HepG2 (cell line): ENCODE measurements at regions not wholly inside any gene's neighbourhood (a gene's known extent, or its start where the extent isn't known, plus 50 kb on each side); places are given as distances from the start of the nearest gene placed in this dataset.

Experiments
- EED ChIP-seq: sonication (generic); formaldehyde crosslinking; IDR thresholded peaks from 2 replicates; pipeline ENCODE4 v1.5.0; 2020; ENCODE audit warnings: mild to moderate bottlenecking, missing genetic modification reagents
- EP300 ChIP-seq, 3 experiments: sonication (generic) in 1 of 3; formaldehyde crosslinking in 1 of 3; IDR thresholded peaks; 2 replicates each; pipeline versions ENCODE4 v1.5.1 to v1.6.1; 2011 to 2020; ENCODE audit warnings: low read depth in 2 of 3, low read length in 2 of 3, borderline replicate concordance in 1 of 3, improper control_type of control experiment in 1 of 3, mild to moderate bottlenecking in 1 of 3, missing genetic modification reagents in 1 of 3, moderate library complexity in 1 of 3
- HDAC2 ChIP-seq: sonication (generic); formaldehyde crosslinking; IDR thresholded peaks from 2 replicates; pipeline ENCODE4 v1.4.0; 2020; ENCODE audit warnings: missing genetic modification reagents
- MAFK ChIP-seq, 2 experiments: IDR thresholded peaks in 1 of 2; conservative IDR thresholded peaks in 1 of 2; 2 replicates each; pipeline ENCODE4 v1.6.1; 2011; ENCODE audit warnings: improper control_type of control experiment in 2 of 2, low read length in 2 of 2
- MIER3 ChIP-seq: IDR thresholded peaks from 2 replicates; pipeline ENCODE4 v1.6.1; 2016; ENCODE audit warnings: missing compliant biosample characterization, borderline replicate concordance
- POLR2AphosphoS5 ChIP-seq: IDR thresholded peaks from 2 replicates; pipeline ENCODE4 v1.6.1; 2012; ENCODE audit warnings: low read depth, low read length
- SAFB2 ChIP-seq: sonication (generic); formaldehyde crosslinking; IDR thresholded peaks from 2 replicates; pipeline ENCODE4 v1.5.1; 2020; ENCODE audit warnings: missing genetic modification reagents, low read depth, mild to moderate bottlenecking, borderline replicate concordance
- SMAD1 ChIP-seq: sonication (generic); formaldehyde crosslinking; IDR thresholded peaks from 2 replicates; pipeline ENCODE4 v1.4.0; 2020; ENCODE audit warnings: missing genetic modification reagents, low read depth, mild to moderate bottlenecking, borderline replicate concordance
- TCF7L2 ChIP-seq: IDR thresholded peaks from 2 replicates; pipeline ENCODE4 v1.6.1; 2011; ENCODE audit warnings: mild to moderate bottlenecking, low read depth, low read length, moderate library complexity
- TF ChIP-seq, protein P1 (sequence below): sonication (generic); formaldehyde crosslinking; IDR thresholded peaks from 2 replicates; pipeline ENCODE4 v1.8.1; 2023; ENCODE audit warnings: missing genetic modification reagents, inconsistent platforms, borderline replicate concordance
- TF ChIP-seq, protein P2 (sequence below): sonication (generic); formaldehyde crosslinking; IDR thresholded peaks from 2 replicates; pipeline ENCODE4 v1.5.0; 2020; ENCODE audit warnings: mild to moderate bottlenecking, missing genetic modification reagents, moderate library complexity
- TF ChIP-seq, protein P3 (sequence below): sonication (generic); formaldehyde crosslinking; IDR thresholded peaks from 2 replicates; pipeline ENCODE4 v1.4.0; 2020; ENCODE audit warnings: mild to moderate bottlenecking, missing genetic modification reagents
- TF ChIP-seq, protein P4 (sequence below), 2 experiments: sonication (generic) in 1 of 2; formaldehyde crosslinking in 1 of 2; IDR thresholded peaks; 2 replicates each; pipeline versions ENCODE4 v1.4.0 to v1.6.1; 2016 to 2020; ENCODE audit warnings: borderline replicate concordance in 1 of 2, low read depth in 1 of 2, mild to moderate bottlenecking in 1 of 2, missing genetic modification reagents in 1 of 2

DNA sequence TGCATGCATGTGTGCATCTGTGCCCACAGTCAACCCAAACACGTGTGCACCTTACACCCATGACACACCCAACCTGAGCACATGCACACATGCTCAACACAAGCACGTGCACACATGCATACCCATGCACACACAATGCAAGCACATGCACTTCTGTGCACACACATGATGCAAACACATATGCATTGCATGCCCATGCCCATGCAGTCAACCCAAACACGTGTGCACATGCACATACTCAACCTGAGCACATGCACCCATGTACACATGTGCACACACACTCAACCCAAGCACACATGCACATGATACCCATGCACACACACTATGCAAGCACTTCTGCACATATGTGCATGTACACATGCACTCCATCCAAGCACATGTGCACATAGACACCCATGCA is 84.5 kb upstream of the FAM20C start:
- TF ChIP-seq EP300 (IDR thresholded peaks at IDR 0.05; ENCODE audit: low read depth in 2 of 2, low read length in 2 of 2), result no peak
- TF ChIP-seq EP300 (CRISPR knock-in tag; IDR thresholded peaks at IDR 0.05; ENCODE audit: borderline replicate concordance), result no peak
- TF ChIP-seq MAFK (conservative IDR thresholded peaks at IDR 0.05 in 1 of 2, IDR thresholded peaks at IDR 0.05 in 1 of 2; ENCODE audit: low read length in 2 of 2), result no peak
- TF ChIP-seq, protein P1, sequence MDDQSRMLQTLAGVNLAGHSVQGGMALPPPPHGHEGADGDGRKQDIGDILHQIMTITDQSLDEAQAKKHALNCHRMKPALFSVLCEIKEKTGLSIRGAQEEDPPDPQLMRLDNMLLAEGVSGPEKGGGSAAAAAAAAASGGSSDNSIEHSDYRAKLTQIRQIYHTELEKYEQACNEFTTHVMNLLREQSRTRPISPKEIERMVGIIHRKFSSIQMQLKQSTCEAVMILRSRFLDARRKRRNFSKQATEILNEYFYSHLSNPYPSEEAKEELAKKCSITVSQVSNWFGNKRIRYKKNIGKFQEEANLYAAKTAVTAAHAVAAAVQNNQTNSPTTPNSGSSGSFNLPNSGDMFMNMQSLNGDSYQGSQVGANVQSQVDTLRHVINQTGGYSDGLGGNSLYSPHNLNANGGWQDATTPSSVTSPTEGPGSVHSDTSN (CRISPR knock-in tag), result no peak
- no peak for TF ChIP-seq SAFB2
- no peak for TF ChIP-seq POLR2AphosphoS5
- TF ChIP-seq TCF7L2, result no peak
- no peak for TF ChIP-seq HDAC2 (CRISPR knock-in tag)
- TF ChIP-seq, protein P2, sequence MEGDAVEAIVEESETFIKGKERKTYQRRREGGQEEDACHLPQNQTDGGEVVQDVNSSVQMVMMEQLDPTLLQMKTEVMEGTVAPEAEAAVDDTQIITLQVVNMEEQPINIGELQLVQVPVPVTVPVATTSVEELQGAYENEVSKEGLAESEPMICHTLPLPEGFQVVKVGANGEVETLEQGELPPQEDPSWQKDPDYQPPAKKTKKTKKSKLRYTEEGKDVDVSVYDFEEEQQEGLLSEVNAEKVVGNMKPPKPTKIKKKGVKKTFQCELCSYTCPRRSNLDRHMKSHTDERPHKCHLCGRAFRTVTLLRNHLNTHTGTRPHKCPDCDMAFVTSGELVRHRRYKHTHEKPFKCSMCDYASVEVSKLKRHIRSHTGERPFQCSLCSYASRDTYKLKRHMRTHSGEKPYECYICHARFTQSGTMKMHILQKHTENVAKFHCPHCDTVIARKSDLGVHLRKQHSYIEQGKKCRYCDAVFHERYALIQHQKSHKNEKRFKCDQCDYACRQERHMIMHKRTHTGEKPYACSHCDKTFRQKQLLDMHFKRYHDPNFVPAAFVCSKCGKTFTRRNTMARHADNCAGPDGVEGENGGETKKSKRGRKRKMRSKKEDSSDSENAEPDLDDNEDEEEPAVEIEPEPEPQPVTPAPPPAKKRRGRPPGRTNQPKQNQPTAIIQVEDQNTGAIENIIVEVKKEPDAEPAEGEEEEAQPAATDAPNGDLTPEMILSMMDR, result no peak
- TF ChIP-seq, protein P3, sequence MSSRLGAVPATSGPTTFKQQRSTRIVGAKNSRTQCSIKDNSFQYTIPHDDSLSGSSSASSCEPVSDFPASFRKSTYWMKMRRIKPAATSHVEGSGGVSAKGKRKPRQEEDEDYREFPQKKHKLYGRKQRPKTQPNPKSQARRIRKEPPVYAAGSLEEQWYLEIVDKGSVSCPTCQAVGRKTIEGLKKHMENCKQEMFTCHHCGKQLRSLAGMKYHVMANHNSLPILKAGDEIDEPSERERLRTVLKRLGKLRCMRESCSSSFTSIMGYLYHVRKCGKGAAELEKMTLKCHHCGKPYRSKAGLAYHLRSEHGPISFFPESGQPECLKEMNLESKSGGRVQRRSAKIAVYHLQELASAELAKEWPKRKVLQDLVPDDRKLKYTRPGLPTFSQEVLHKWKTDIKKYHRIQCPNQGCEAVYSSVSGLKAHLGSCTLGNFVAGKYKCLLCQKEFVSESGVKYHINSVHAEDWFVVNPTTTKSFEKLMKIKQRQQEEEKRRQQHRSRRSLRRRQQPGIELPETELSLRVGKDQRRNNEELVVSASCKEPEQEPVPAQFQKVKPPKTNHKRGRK (CRISPR knock-in tag), result no peak
- no peak for TF ChIP-seq MIER3 (CRISPR knock-in tag)
- TF ChIP-seq SMAD1 (CRISPR knock-in tag), result no peak
- TF ChIP-seq EED (CRISPR knock-in tag), result no peak
- TF ChIP-seq, protein P4, sequence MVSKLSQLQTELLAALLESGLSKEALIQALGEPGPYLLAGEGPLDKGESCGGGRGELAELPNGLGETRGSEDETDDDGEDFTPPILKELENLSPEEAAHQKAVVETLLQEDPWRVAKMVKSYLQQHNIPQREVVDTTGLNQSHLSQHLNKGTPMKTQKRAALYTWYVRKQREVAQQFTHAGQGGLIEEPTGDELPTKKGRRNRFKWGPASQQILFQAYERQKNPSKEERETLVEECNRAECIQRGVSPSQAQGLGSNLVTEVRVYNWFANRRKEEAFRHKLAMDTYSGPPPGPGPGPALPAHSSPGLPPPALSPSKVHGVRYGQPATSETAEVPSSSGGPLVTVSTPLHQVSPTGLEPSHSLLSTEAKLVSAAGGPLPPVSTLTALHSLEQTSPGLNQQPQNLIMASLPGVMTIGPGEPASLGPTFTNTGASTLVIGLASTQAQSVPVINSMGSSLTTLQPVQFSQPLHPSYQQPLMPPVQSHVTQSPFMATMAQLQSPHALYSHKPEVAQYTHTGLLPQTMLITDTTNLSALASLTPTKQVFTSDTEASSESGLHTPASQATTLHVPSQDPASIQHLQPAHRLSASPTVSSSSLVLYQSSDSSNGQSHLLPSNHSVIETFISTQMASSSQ (IDR thresholded peaks at IDR 0.05; ENCODE audit: low read depth), result no peak
- TF ChIP-seq, protein P4 (CRISPR knock-in tag; IDR thresholded peaks at IDR 0.05; ENCODE audit: borderline replicate concordance), result no peak
